ENCODE measurements at regions not wholly inside any gene's neighbourhood (a gene's known extent, or its start where the extent isn't known, plus 50 kb on each side); places are given as distances from the start of the nearest gene placed in this dataset.

DNA sequence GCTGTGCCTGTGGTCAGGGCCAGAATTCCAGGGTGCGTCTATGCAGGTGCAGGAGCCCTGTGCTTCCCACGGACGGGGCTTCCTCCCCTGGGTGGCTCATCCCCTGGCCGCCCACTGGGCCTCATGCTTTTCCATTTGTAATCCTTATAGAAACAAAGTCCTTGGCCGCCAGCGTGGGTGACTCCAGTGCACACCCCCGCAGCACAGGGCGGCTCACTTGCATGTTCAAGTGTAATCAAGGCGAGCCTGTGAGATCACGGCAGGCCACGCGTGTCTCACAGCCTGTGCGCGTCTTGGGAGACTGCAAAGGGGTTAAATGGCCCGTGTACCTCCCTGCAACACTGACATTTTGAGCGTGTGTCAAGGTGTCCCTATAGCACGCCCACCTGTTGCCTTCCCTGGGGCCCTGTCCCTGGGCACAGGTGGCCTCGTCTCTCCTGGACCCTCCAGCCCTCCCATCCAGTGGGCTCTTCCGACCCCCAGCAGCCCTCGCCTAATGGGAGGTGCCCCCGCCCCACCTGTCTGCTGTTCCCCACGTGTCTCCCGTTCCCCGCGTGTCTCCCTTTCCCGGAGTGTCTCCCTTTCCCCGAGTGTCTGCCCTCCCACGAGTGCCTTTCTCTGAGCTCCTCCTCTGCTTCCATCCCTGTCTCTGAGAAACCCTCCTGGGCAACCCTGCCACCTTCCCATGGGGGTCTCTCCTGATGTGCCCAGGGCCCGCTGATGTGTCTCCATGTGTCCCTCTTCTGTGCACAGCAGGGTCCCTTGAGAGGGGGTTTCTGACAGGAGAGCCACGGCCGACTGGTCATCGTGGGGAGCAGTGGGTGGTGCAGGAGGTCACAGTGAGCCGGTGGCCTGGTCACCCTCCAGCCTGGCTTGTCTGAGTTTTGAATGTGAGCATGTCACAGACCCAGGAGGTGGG lies 1215.3 kb downstream of the BRD1 start:
- TF ChIP-seq, protein P1, sequence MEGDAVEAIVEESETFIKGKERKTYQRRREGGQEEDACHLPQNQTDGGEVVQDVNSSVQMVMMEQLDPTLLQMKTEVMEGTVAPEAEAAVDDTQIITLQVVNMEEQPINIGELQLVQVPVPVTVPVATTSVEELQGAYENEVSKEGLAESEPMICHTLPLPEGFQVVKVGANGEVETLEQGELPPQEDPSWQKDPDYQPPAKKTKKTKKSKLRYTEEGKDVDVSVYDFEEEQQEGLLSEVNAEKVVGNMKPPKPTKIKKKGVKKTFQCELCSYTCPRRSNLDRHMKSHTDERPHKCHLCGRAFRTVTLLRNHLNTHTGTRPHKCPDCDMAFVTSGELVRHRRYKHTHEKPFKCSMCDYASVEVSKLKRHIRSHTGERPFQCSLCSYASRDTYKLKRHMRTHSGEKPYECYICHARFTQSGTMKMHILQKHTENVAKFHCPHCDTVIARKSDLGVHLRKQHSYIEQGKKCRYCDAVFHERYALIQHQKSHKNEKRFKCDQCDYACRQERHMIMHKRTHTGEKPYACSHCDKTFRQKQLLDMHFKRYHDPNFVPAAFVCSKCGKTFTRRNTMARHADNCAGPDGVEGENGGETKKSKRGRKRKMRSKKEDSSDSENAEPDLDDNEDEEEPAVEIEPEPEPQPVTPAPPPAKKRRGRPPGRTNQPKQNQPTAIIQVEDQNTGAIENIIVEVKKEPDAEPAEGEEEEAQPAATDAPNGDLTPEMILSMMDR (IDR thresholded peaks at IDR 0.05; ENCODE audit: insufficient read depth, low read length, poor library complexity, severe bottlenecking): no peak
- no peak for TF ChIP-seq EZH2phosphoT487 (conservative IDR thresholded peaks at IDR 0.05; ENCODE audit: low read length)
